Smooth muscle cell (in vitro differentiated cells): ENCODE measurements at regions not wholly inside any gene's neighbourhood (a gene's known extent, or its start where the extent isn't known, plus 50 kb on each side); places are given as distances from the start of the nearest gene placed in this dataset.

Source experiments
- DNase-seq: peaks from one replicate; lab custom pipeline; 2025; ENCODE audit not compliant: unreplicated experiment; lab: John Stamatoyannopoulos, UW
- H2AFZ ChIP-seq: fragments of 200-600 bp; sonication (generic); 2 replicates; pipeline ENCODE4 v1.6.0; 2016; ENCODE audit warnings: antibody characterized with exemption, low read depth, mild to moderate bottlenecking
- H3F3A ChIP-seq: fragments of 200-600 bp; sonication (generic); 2 replicates; pipeline ENCODE4 v1.6.0; 2017; ENCODE audit warnings: antibody characterized with exemption, low read depth
- H3K27ac ChIP-seq: fragments of 200-600 bp; sonication (generic); 2 replicates; pipeline ENCODE4 v1.5.1; 2016; ENCODE audit warnings: low read depth, mild to moderate bottlenecking
- H3K27me3 ChIP-seq: fragments of 200-600 bp; sonication (generic); 2 replicates; pipeline ENCODE4 v1.6.1; 2016; ENCODE audit warnings: low read depth, mild to moderate bottlenecking
- H3K36me3 ChIP-seq: fragments of 200-600 bp; sonication (generic); 2 replicates; pipeline ENCODE4 v1.5.1; 2016; ENCODE audit warnings: low read depth
- H3K4me1 ChIP-seq: fragments of 200-600 bp; sonication (generic); 2 replicates; pipeline ENCODE4 v1.5.1; 2016; ENCODE audit warnings: low read depth
- H3K4me2 ChIP-seq: fragments of 200-600 bp; sonication (generic); 2 replicates; pipeline ENCODE4 v1.6.0; 2016; ENCODE audit warnings: mild to moderate bottlenecking
- H3K4me3 ChIP-seq: fragments of 200-600 bp; sonication (generic); 2 replicates; pipeline ENCODE4 v1.5.1; 2016; ENCODE audit warnings: mild to moderate bottlenecking
- H3K79me2 ChIP-seq: fragments of 200-600 bp; sonication (generic); 2 replicates; pipeline ENCODE4 v1.6.0; 2016; ENCODE audit warnings: low read depth, mild to moderate bottlenecking
- H3K9ac ChIP-seq: fragments of 200-600 bp; sonication (generic); 2 replicates; pipeline ENCODE4 v1.6.0; 2016; ENCODE audit warnings: low read depth
- H3K9me3 ChIP-seq: fragments of 200-600 bp; sonication (generic); replicated peaks from 2 replicates; pipeline ENCODE4 v1.5.1; 2016; ENCODE audit warnings: low read depth
- H4K20me1 ChIP-seq: fragments of 200-600 bp; sonication (generic); 2 replicates; pipeline ENCODE4 v1.6.0; 2016; ENCODE audit warnings: low read depth
- WGBS: methylation state at CpG from one replicate; pipeline ENCODE4 v1.1.7; 2016; ENCODE audit warnings: low lambda C conversion rate; 5-methylcytosine and 5-hydroxymethylcytosine counted together
- TF ChIP-seq, protein P1 (sequence below): fragments of 200-600 bp; sonication (generic); IDR thresholded peaks from 2 replicates; pipeline ENCODE4 v1.5.1; 2017; ENCODE audit warnings: borderline replicate concordance, mild to moderate bottlenecking, antibody characterized with exemption; ENCODE audit not compliant: insufficient read depth, poor library complexity, severe bottlenecking

- no peak overlapping the region for H3K9ac ChIP-seq
- no peaks in the 10 kb centered on the region for H3K79me2 ChIP-seq
- DNase-seq: no peak
- H2AFZ ChIP-seq: no peak overlapping the region
- H4K20me1 ChIP-seq: no peaks in the 10 kb centered on the region
- no peaks in the 10 kb centered on the region for H3K27me3 ChIP-seq
- no peaks in the 10 kb centered on the region for H3K36me3 ChIP-seq
- no peak overlapping the region for H3K4me3 ChIP-seq
- H3K4me2 ChIP-seq: no peak overlapping the region
- no peaks in the 10 kb centered on the region for H3F3A ChIP-seq
- H3K27ac ChIP-seq: no peak overlapping the region
- H3K9me3 ChIP-seq: no peaks in the 10 kb centered on the region
- 88% methylated on average over 10 of the region's 10 CpGs for WGBS
- no peaks in the 10 kb centered on the region for H3K4me1 ChIP-seq
- TF ChIP-seq, protein P1, sequence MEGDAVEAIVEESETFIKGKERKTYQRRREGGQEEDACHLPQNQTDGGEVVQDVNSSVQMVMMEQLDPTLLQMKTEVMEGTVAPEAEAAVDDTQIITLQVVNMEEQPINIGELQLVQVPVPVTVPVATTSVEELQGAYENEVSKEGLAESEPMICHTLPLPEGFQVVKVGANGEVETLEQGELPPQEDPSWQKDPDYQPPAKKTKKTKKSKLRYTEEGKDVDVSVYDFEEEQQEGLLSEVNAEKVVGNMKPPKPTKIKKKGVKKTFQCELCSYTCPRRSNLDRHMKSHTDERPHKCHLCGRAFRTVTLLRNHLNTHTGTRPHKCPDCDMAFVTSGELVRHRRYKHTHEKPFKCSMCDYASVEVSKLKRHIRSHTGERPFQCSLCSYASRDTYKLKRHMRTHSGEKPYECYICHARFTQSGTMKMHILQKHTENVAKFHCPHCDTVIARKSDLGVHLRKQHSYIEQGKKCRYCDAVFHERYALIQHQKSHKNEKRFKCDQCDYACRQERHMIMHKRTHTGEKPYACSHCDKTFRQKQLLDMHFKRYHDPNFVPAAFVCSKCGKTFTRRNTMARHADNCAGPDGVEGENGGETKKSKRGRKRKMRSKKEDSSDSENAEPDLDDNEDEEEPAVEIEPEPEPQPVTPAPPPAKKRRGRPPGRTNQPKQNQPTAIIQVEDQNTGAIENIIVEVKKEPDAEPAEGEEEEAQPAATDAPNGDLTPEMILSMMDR: no peak
Measured at GRCh38 chr9:129313331-129313955, 135.4 kb upstream of the IER5L start.

DNA sequence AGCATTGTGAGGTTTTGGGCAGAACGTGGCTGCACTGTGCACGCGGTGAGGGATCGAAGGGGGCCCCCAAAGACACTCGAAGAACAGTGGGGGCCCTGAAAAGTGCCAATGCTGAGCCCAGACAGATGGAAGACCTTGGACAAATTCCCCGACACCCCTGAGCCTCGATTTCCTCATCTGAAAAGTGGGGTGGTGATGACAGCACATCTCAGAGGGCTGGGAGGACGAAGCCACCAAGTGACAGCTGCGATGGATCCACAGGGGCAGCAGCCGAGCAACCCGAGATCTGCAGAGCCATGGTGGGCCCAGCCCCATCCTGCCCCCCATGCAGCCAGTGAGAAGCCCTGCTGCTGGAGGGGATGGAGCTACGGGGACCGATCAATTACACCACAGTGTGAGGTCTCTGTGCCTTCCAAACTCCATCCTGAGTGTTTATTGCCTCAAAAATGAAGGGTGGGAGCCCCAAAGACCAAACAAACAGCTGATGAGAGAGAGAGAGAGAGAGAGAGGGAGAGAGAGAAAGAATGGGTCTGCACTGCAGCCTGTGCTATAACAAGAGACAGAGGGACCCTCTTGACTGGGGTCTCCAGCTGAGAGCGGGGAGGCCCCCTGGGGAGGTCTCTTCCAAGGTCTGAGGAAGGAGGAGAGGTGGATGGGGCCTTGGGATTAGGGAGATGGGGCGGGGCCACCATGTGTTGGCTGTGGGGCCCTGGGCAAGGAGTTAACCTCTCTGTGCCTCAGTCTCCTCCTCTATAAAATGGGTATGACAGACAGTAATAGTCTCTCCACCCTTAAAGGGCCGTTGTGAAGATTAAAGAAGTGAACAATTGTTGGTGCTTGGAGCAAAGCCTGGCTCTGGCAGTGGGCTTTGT, 134.4 kb upstream of the IER5L start:
- no peak for DNase-seq
- H3K27me3 ChIP-seq: no peaks in the 10 kb centered on the region
- no peak overlapping the region for H3K4me3 ChIP-seq
- TF ChIP-seq, protein P1: no peak
- H3K4me1 ChIP-seq: no peaks in the 10 kb centered on the region
- H3K9me3 ChIP-seq: no peaks in the 10 kb centered on the region
- no peak overlapping the region for H3K27ac ChIP-seq
- 83% methylated on average over 16 of the region's 16 CpGs for WGBS
- no peak overlapping the region for H3K9ac ChIP-seq
- no peak overlapping the region for H3K4me2 ChIP-seq
- no peaks in the 10 kb centered on the region for H4K20me1 ChIP-seq
- no peaks in the 10 kb centered on the region for H3F3A ChIP-seq
- H2AFZ ChIP-seq: no peak overlapping the region
- H3K36me3 ChIP-seq: no peaks in the 10 kb centered on the region
- H3K79me2 ChIP-seq: no peaks in the 10 kb centered on the region

DNA sequence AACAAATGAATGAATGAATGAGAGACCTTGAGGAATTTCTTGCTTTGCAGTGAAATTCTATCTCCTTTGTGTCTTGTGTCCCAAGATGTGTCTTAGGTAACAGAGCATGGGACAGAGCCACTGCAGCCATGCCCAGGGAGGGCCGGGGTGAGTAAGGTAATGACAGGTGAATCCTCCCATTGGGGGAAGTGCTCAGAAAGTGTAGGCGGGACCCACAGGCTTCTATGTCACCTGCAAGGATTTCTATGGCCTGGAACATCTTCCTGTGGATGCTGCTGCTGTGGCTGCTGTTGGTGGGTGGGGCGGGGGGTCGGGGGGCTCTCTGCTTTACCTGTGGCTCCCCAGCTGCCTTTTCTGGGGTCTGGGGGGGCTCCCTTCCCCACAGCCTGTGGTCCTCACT, 133.6 kb upstream of the IER5L start:
- no peak overlapping the region for H3K27ac ChIP-seq
- H4K20me1 ChIP-seq: no peaks in the 10 kb centered on the region
- TF ChIP-seq, protein P1: no peak
- no peak overlapping the region for H2AFZ ChIP-seq
- no peaks in the 10 kb centered on the region for H3K4me1 ChIP-seq
- H3K27me3 ChIP-seq: no peaks in the 10 kb centered on the region
- H3F3A ChIP-seq: no peaks in the 10 kb centered on the region
- no peak overlapping the region for H3K4me3 ChIP-seq
- no peak for DNase-seq
- no peaks in the 10 kb centered on the region for H3K36me3 ChIP-seq
- no peaks in the 10 kb centered on the region for H3K9me3 ChIP-seq
- H3K9ac ChIP-seq: no peak overlapping the region
- WGBS: 85% methylated on average over 4 of the region's 4 CpGs
- no peak overlapping the region for H3K4me2 ChIP-seq
- no peaks in the 10 kb centered on the region for H3K79me2 ChIP-seq
